ENCODE measurements at regions not wholly inside any gene's neighbourhood (a gene's known extent, or its start where the extent isn't known, plus 50 kb on each side); places are given as distances from the start of the nearest gene placed in this dataset.
"Not testable (repeated sequence)": the region's sequence is repeated elsewhere in the genome, so short reads cannot be mapped to it uniquely, and the experiment has no call there.

- H3K4me3 Mint-ChIP-seq; H3K4me1 Mint-ChIP-seq (ENCODE audit: low read depth); H3K27me3 Mint-ChIP-seq (ENCODE audit: low read depth); intact Hi-C loops (cut with micrococcal nuclease); H3K27ac Mint-ChIP-seq; CTCF ChIA-PET; H3K36me3 Mint-ChIP-seq (ENCODE audit: low read depth); H3K9me3 Mint-ChIP-seq; DNase-seq: not testable (repeated sequence)
Observed at GRCh38 chr15:20253047-20253615, 288.5 kb downstream of the GOLGA6L6 start.

GRCh38 chr15:20252040-20252439, 289.6 kb downstream of the GOLGA6L6 start:
- H3K9me3 Mint-ChIP-seq; DNase-seq; H3K27me3 Mint-ChIP-seq (ENCODE audit: low read depth); H3K4me1 Mint-ChIP-seq (ENCODE audit: low read depth); H3K36me3 Mint-ChIP-seq (ENCODE audit: low read depth); H3K27ac Mint-ChIP-seq; intact Hi-C loops (cut with micrococcal nuclease); H3K4me3 Mint-ChIP-seq: not testable (repeated sequence)
- CTCF ChIA-PET: interaction anchor here (0.6 kb wide), 1 partner anchor 31 kb away, joined by 3 read pairs; no protein-coding TSS in a partner anchor

DNA sequence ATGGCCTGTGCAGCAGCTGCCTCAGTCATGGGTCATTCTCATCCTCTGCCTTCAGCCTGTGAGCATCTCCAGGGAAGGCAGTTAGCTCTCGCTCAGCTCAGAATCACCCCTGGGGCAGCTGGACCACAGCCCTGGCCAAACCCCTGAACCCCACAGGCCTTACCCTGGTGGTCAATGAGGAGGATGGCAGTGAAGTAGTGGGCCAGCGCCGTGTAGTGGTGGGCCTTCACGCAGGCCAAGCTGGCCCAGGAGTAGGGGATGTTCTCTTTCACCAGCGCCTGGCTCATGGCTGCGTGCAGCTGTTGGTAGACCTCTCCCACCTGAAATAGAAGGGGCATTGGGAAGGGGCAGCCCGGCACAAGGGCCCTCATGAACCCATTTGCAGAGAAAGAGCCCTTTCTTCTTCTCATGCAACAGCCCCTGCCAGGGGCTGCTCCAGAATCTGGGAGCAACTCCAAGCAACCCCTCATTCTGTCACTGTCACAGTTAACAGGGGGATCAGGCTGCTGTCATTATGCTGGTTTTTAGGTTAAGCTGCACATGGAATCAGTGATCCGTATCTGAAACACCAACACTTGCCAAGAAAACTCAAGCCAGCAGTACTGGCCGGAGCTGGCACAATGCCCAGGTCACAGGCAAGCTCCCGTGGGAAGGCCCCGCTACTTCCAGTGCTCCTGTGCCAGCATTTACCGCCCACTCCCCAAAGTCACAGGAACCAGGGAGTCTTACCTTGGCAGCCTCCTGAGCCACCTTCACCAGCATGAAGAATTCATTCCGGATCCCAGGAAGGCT, 290.2 kb downstream of the GOLGA6L6 start:
- H3K9me3 Mint-ChIP-seq; H3K27me3 Mint-ChIP-seq (ENCODE audit: low read depth); H3K4me1 Mint-ChIP-seq (ENCODE audit: low read depth); H3K4me3 Mint-ChIP-seq; DNase-seq; H3K27ac Mint-ChIP-seq; intact Hi-C loops (cut with micrococcal nuclease); CTCF ChIA-PET; H3K36me3 Mint-ChIP-seq (ENCODE audit: low read depth): not testable (repeated sequence)

- H3K27me3 Mint-ChIP-seq (ENCODE audit: low read depth); CTCF ChIA-PET; DNase-seq; H3K27ac Mint-ChIP-seq; H3K4me3 Mint-ChIP-seq; intact Hi-C loops (cut with micrococcal nuclease); H3K9me3 Mint-ChIP-seq; H3K4me1 Mint-ChIP-seq (ENCODE audit: low read depth); H3K36me3 Mint-ChIP-seq (ENCODE audit: low read depth): not testable (repeated sequence)
Observed at GRCh38 chr15:20250206-20250605, 291.4 kb downstream of the GOLGA6L6 start.

- H3K36me3 Mint-ChIP-seq (ENCODE audit: low read depth); H3K27ac Mint-ChIP-seq; H3K4me1 Mint-ChIP-seq (ENCODE audit: low read depth); H3K9me3 Mint-ChIP-seq; H3K27me3 Mint-ChIP-seq (ENCODE audit: low read depth); H3K4me3 Mint-ChIP-seq; DNase-seq; CTCF ChIA-PET; intact Hi-C loops (cut with micrococcal nuclease): not testable (repeated sequence)
Observed at GRCh38 chr15:20249677-20249970, 292.0 kb downstream of the GOLGA6L6 start.

GRCh38 chr15:20248434-20248833, 293.2 kb downstream of the GOLGA6L6 start:
- H3K4me3 Mint-ChIP-seq; H3K4me1 Mint-ChIP-seq (ENCODE audit: low read depth); H3K27ac Mint-ChIP-seq; DNase-seq; H3K27me3 Mint-ChIP-seq (ENCODE audit: low read depth); H3K9me3 Mint-ChIP-seq; H3K36me3 Mint-ChIP-seq (ENCODE audit: low read depth); intact Hi-C loops (cut with micrococcal nuclease); CTCF ChIA-PET: not testable (repeated sequence)

DNA sequence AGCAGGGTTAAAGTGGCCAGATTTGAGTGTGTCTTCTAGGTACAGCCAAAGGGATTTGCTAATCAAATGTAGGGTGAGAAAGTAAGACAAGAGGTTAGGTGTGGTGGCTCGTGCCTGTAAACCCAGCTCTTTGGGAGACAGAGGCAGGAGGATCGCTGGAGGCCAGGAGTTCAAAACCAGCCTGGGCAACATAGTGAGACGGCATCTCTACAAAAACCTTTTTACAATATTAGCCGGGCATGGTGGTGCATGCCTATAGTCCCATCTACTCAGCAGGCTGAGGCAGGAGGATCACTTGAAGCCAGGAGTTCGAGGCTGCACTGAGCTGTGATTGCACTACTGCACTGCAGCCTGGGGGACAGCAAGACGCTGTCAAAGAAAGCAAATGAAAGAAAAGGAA, 294.5 kb downstream of the GOLGA6L6 start:
- intact Hi-C loops (cut with micrococcal nuclease); H3K27ac Mint-ChIP-seq: not testable (repeated sequence)

GRCh38 chr15:20246624-20247023, 295.0 kb downstream of the GOLGA6L6 start:
- H3K27ac Mint-ChIP-seq; H3K4me1 Mint-ChIP-seq (ENCODE audit: low read depth); H3K9me3 Mint-ChIP-seq; CTCF ChIA-PET; intact Hi-C loops (cut with micrococcal nuclease); DNase-seq; H3K36me3 Mint-ChIP-seq (ENCODE audit: low read depth); H3K27me3 Mint-ChIP-seq (ENCODE audit: low read depth); H3K4me3 Mint-ChIP-seq: not testable (repeated sequence)

More for the DNA sequence above, 294.5 kb downstream of the GOLGA6L6 start:
- H3K9me3 Mint-ChIP-seq; H3K27me3 Mint-ChIP-seq (ENCODE audit: low read depth); H3K36me3 Mint-ChIP-seq (ENCODE audit: low read depth); H3K4me3 Mint-ChIP-seq; DNase-seq; CTCF ChIA-PET; H3K4me1 Mint-ChIP-seq (ENCODE audit: low read depth): not testable (repeated sequence)

DNA sequence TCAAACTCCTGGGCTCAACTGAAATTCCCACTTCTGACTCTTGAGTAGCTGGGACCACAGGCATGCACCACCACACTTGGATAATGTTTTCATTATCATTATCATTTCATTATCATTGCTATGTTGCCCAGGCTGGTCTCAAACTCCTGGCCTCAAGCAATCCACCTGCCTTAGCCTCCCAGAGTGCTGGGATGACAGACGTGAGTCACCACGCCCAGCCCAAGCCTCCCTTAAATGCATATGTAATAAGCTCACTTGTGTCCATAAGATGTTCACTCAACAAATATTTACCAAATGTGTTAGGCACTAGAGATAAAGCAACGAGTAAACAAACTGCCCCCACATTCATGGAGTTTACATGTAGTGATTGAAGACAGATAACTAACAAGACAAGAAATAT, 295.7 kb downstream of the GOLGA6L6 start:
- intact Hi-C loops (cut with micrococcal nuclease); H3K9me3 Mint-ChIP-seq; CTCF ChIA-PET; H3K4me3 Mint-ChIP-seq; H3K27ac Mint-ChIP-seq; H3K4me1 Mint-ChIP-seq (ENCODE audit: low read depth); DNase-seq; H3K27me3 Mint-ChIP-seq (ENCODE audit: low read depth); H3K36me3 Mint-ChIP-seq (ENCODE audit: low read depth): not testable (repeated sequence)

- H3K9me3 Mint-ChIP-seq; intact Hi-C loops (cut with micrococcal nuclease); H3K4me1 Mint-ChIP-seq (ENCODE audit: low read depth); CTCF ChIA-PET; H3K4me3 Mint-ChIP-seq; H3K27ac Mint-ChIP-seq; H3K27me3 Mint-ChIP-seq (ENCODE audit: low read depth); DNase-seq; H3K36me3 Mint-ChIP-seq (ENCODE audit: low read depth): not testable (repeated sequence)
Observed at GRCh38 chr15:20244792-20245191, 296.8 kb downstream of the GOLGA6L6 start.

DNA sequence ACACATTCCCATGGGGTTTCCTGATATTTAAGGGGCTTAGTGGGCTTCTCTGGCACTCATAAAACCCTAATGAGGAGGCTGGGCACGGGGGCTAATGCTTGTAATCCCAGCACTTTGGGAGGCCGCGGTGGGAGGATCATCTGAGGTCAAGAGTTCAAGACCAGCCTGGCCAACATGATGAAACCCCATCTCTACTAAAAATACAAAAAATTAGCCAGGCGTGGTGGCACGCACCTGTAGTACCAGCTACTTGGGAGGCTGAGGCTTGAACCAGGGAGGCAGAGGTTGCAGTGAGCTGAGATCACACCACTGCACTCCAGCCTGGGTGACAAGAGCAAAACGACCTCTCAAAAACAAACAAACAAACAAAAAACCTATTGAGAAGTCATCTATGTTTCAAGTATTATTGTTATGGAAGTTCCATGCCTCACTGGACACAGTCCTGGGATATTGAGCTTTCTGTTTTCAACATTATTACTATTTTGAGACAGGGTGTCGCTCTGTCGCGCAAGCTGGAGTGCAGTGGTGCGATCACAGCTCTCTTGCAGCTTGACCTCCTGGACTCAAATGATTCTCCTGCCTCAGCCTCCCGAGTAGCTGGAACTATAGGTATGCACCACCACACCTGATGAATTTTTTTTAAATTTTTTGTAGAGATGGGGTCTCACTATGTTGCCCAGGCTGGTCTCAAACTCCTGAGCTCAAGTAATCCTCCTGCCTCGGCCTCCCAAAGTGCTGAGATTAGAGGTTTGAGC, 297.9 kb downstream of the GOLGA6L6 start:
- H3K4me1 Mint-ChIP-seq (ENCODE audit: low read depth); intact Hi-C loops (cut with micrococcal nuclease); H3K36me3 Mint-ChIP-seq (ENCODE audit: low read depth); H3K4me3 Mint-ChIP-seq; CTCF ChIA-PET; H3K27ac Mint-ChIP-seq; H3K9me3 Mint-ChIP-seq; DNase-seq; H3K27me3 Mint-ChIP-seq (ENCODE audit: low read depth): not testable (repeated sequence)

GRCh38 chr15:20240366-20240917, 301.2 kb downstream of the GOLGA6L6 start:
- H3K36me3 Mint-ChIP-seq (ENCODE audit: low read depth); intact Hi-C loops (cut with micrococcal nuclease); DNase-seq; CTCF ChIA-PET; H3K4me1 Mint-ChIP-seq (ENCODE audit: low read depth); H3K27ac Mint-ChIP-seq; H3K4me3 Mint-ChIP-seq; H3K9me3 Mint-ChIP-seq; H3K27me3 Mint-ChIP-seq (ENCODE audit: low read depth): not testable (repeated sequence)

DNA sequence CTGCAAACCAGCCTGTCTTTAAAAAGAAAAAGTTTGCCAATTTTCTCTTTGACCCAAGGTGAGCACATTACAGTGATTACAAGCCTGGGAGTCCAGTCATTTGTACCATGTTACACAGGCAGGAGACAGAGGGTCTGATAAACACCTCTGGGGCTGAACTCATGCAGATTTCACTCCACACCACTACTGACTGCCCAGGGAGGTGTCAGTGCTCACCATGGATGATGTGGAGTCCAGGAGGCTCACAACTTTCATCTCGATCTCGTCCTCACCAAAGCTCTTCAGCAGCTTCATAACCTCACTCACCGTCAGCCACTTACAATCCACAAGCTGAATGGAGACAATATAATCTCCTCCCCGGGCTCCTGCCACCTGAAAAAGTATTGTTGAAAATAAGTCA, 302.4 kb downstream of the GOLGA6L6 start:
- H3K27ac Mint-ChIP-seq, H3K4me3 Mint-ChIP-seq: not testable (repeated sequence)

More for the DNA sequence above, 302.4 kb downstream of the GOLGA6L6 start:
- DNase-seq; CTCF ChIA-PET; H3K9me3 Mint-ChIP-seq; H3K36me3 Mint-ChIP-seq (ENCODE audit: low read depth); H3K27me3 Mint-ChIP-seq (ENCODE audit: low read depth); intact Hi-C loops (cut with micrococcal nuclease); H3K4me1 Mint-ChIP-seq (ENCODE audit: low read depth): not testable (repeated sequence)
